Right lobe of liver (tissue), 4 donors: ENCODE measurements at regions not wholly inside any gene's neighbourhood (a gene's known extent, or its start where the extent isn't known, plus 50 kb on each side); places are given as distances from the start of the nearest gene placed in this dataset.

Experiments
- CTCF ChIP-seq, 4 donors: fragments of 200-600 bp in 3 of 4; fragments of 450-650 bp in 1 of 4; IDR thresholded peaks; one replicate each; pipeline versions ENCODE4 v1.5.1 to v1.8.0; 2016 to 2022; ENCODE audit warnings: antibody characterized with exemption in 4 of 4, mild to moderate bottlenecking in 2 of 4
- POLR2A ChIP-seq: fragments of 450-650 bp; IDR thresholded peaks from one replicate; pipeline ENCODE4 v1.6.1; 2017; ENCODE audit warnings: antibody characterized with exemption, mild to moderate bottlenecking
- donor health status: DM: no; HTN: no; CAD: no.
- donor health status: DM: no; HTN: no; CAD: no.
- donor health status: DM: no; HTN: yes; CAD: no.

GRCh38 chr6:115067690-115068447 is 725.0 kb upstream of the HS3ST5 start:
- TF ChIP-seq CTCF (IDR thresholded peaks at IDR 0.05) (no peak), POLR2A (no peak)
